ENCODE measurements at regions not wholly inside any gene's neighbourhood (a gene's known extent, or its start where the extent isn't known, plus 50 kb on each side); places are given as distances from the start of the nearest gene placed in this dataset.

DNA sequence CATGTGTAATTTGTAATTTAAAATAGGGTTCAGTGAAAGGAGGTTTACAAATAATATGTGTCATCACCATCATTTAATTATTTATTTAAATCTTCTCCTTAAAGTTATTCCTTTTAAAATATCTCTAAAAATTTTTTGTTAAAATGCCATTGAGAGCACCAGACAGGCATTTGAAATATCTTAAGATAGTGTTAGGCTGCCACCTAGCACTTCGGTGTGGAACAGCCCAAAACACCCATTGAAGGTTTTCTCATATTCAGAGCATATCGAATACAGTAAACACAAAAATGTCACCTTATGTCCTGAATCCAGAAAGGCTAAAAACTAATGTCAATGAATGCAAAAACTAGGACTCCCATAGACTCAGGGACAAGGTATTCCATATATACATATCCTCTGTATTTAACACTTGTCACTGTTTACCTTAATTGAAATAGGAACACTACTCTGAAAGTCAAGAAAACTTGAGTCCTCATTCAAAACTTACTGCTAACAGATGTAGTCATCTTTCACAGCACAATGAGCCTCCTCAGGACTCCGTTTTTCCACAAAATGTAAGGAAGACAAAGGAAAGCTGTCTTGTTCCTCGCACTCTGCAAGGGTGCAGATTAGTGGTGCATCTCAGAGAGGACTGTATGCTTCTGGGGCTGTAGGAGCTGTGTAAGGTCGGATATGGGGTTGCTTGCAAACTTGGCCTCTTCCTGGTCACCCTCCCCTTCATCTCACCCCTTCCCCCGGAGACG is 329.5 kb downstream of the PAX3 start:
- no peaks in the 10 kb centered on the region for H4K20me1 ChIP-seq (ENCODE audit: insufficient read depth, low read length)
- H2BK120ac ChIP-seq (ENCODE audit: low read depth, low read length) = no peak overlapping the region
- H4K91ac ChIP-seq (ENCODE audit: insufficient read depth, low read depth, low read length) = no peak overlapping the region
- no peak overlapping the region for H3K4me3 ChIP-seq (ENCODE audit: insufficient read depth, low read depth, low read length)
- H3K4me1 ChIP-seq (ENCODE audit: control insufficient read depth, insufficient read depth, low read length) = no peaks in the 10 kb centered on the region; the same call in 1 of the 2 replicates
- H3K4me2 ChIP-seq (ENCODE audit: low read depth, low read length) = no peak overlapping the region
- no peak overlapping the region for H2AK5ac ChIP-seq (ENCODE audit: low read depth, low read length)
- TF ChIP-seq RCOR1 (IDR thresholded peaks at IDR 0.05; ENCODE audit: insufficient replicate concordance, low read length) = no peak
- peak; percentile 84 for TF ChIP-seq RAD21 (IDR thresholded peaks at IDR 0.05; ENCODE audit: low read length)
- 0 out of 2 replicates have a peak, but pooled peaks have one; percentile 32 for TF ChIP-seq POLR2A (IDR thresholded peaks at IDR 0.05; ENCODE audit: low read depth, low read length)
- TF ChIP-seq SMC3 (IDR thresholded peaks at IDR 0.05; ENCODE audit: low read depth, low read length) = peak; percentile 67
- TF ChIP-seq, protein P1, sequence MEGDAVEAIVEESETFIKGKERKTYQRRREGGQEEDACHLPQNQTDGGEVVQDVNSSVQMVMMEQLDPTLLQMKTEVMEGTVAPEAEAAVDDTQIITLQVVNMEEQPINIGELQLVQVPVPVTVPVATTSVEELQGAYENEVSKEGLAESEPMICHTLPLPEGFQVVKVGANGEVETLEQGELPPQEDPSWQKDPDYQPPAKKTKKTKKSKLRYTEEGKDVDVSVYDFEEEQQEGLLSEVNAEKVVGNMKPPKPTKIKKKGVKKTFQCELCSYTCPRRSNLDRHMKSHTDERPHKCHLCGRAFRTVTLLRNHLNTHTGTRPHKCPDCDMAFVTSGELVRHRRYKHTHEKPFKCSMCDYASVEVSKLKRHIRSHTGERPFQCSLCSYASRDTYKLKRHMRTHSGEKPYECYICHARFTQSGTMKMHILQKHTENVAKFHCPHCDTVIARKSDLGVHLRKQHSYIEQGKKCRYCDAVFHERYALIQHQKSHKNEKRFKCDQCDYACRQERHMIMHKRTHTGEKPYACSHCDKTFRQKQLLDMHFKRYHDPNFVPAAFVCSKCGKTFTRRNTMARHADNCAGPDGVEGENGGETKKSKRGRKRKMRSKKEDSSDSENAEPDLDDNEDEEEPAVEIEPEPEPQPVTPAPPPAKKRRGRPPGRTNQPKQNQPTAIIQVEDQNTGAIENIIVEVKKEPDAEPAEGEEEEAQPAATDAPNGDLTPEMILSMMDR (conservative IDR thresholded peaks at IDR 0.05; ENCODE audit: low read depth, low read length) = peak; percentile 84
- TF ChIP-seq BHLHE40 (IDR thresholded peaks at IDR 0.05; ENCODE audit: low read depth, low read length) = no peak
- TF ChIP-seq MXI1 (IDR thresholded peaks at IDR 0.05; ENCODE audit: borderline replicate concordance, low read depth, low read length) = no peak
- WGBS, 2 experiments (ENCODE audit: extremely low coverage in 2 of 2, insufficient read length in 1 of 2) = 0% methylated on average over 2 of the region's 7 CpGs; no CpG with 5 or more reads in 1 of the 2 experiments
- no peaks in the 10 kb centered on the region for H3K79me1 ChIP-seq (ENCODE audit: low read depth in 1 of 2, low read length in 2 of 2)
- no peak overlapping the region for H3K4ac ChIP-seq (ENCODE audit: low read depth, low read length)
- no peak overlapping the region for H4K8ac ChIP-seq (ENCODE audit: low read depth in 2 of 2, low read length in 2 of 2)
- H3K14ac ChIP-seq (replicated peaks; ENCODE audit: low read depth, low read length) = no peak overlapping the region
- no peak overlapping the region for H2AK9ac ChIP-seq (replicated peaks; ENCODE audit: low read depth, low read length, poor library complexity)
- H4K5ac ChIP-seq (ENCODE audit: low read depth, low read length) = no peak overlapping the region
- H2BK20ac ChIP-seq (ENCODE audit: low read depth, low read length) = no peak overlapping the region
- H3K23ac ChIP-seq (ENCODE audit: low read depth, low read length) = no peak overlapping the region
- intact Hi-C loops (cut with micrococcal nuclease) (loop anchor here (1.0 to 10.0 kb wide), 4 partner anchors 396 to 1972 kb away; no protein-coding TSS in a partner anchor), dilution Hi-C loops (cut with HindIII; ENCODE audit: low sequenced_read_pairs, unreplicated experiment) (no loop called here), in situ Hi-C loops (cut with MboI; ENCODE audit: low sequenced_read_pairs) (loop anchor here (25.0 kb wide), 2 partner anchors 1282 to 1857 kb away; no protein-coding TSS in a partner anchor)
- H3K27ac ChIP-seq (ENCODE audit: insufficient read depth, low read length) = no peak overlapping the region
- peak; percentile 96 for ATAC-seq (ENCODE audit: low read depth)
- no peak overlapping the region for H2BK5ac ChIP-seq (ENCODE audit: low read depth, low read length, poor library complexity, severe bottlenecking)
- peaks cover 4% of the 10 kb centered on the region for H3K27me3 ChIP-seq (ENCODE audit: control insufficient read depth, insufficient read depth, low read length)
- H3K9me3 ChIP-seq (ENCODE audit: control insufficient read depth, insufficient read depth, low read length) = no peaks in the 10 kb centered on the region
- ChIA-PET CTCF (interaction anchor here (0.5 to 1.1 kb wide), 4 partner anchors 11 to 794 kb away, joined by 3 to 4 read pairs (median 3); no protein-coding TSS in a partner anchor), POLR2A (ENCODE audit: unreplicated experiment) (no interaction called here)
- H3K9me1 ChIP-seq (ENCODE audit: insufficient read depth, low read length) = no peaks in the 10 kb centered on the region
- no TSS peak for BruUV-seq (replicated peaks)
- no peak overlapping the region for H2AFZ ChIP-seq (replicated peaks; ENCODE audit: low read length, poor library complexity)
- no peak overlapping the region for H2BK15ac ChIP-seq (ENCODE audit: low read depth, low read length)
- H3K18ac ChIP-seq (ENCODE audit: low read depth, low read length) = no peak overlapping the region
- H3K9ac ChIP-seq (ENCODE audit: low read depth, low read length) = no peak overlapping the region
- no peaks in the 10 kb centered on the region for H3K36me3 ChIP-seq (ENCODE audit: control insufficient read depth, insufficient read depth, low read length)
- DNase-seq = peak; percentile 55
- no peak overlapping the region for H3K56ac ChIP-seq (ENCODE audit: extremely low read depth, insufficient read depth, low read length)
